Endothelial cell of umbilical vein (primary cell): ENCODE measurements at regions not wholly inside any gene's neighbourhood (a gene's known extent, or its start where the extent isn't known, plus 50 kb on each side); places are given as distances from the start of the nearest gene placed in this dataset.

Source experiments
- BruUV-seq: library from RNA; stranded (reverse); fragments of 400-500 nt; replicated peaks from 2 replicates; lab custom pipeline; 2021; lab: Mats Ljungman, UMichigan
- CTCF ChIA-PET: fragments of 300-600, 350-600 bp; sonication (Branson Sonifier 250); formaldehyde crosslinking; loops from one replicate; lab custom pipeline; 2021; ENCODE audit warnings: antibody characterized with exemption, inconsistent platforms; lab: Charles Lee
- POLR2A ChIA-PET: fragments of 300-600, 350-600 bp; sonication (Branson Sonifier 250); formaldehyde crosslinking; loops from one replicate; lab custom pipeline; 2021; ENCODE audit warnings: antibody characterized with exemption, inconsistent platforms; lab: Charles Lee
- DNase-seq: peaks from one replicate; pipeline ENCODE4 v3.0.0-alpha.2; 2011; ENCODE audit warnings: low read depth, low spot score
- FAIRE-seq: peaks from 2 replicates; lab custom pipeline; 2011; peaks lifted over from hg19 to GRCh38; lab: Jason Lieb, UNC
- H2AFZ ChIP-seq: 2 replicates; pipeline ENCODE4 v1.6.0; 2012; ENCODE audit warnings: low read depth, low read length, control low read depth, inconsistent platforms
- H3K27ac ChIP-seq: 2 replicates; pipeline ENCODE4 v1.5.1; 2011; ENCODE audit warnings: low read depth, mild to moderate bottlenecking, control low read depth, low read length, moderate library complexity; ENCODE audit not compliant: insufficient read depth
- H3K27me3 ChIP-seq, 2 experiments: 2 replicates each; pipeline versions ENCODE4 v1.6.0 to v1.6.1; 2011; ENCODE audit warnings: low read length in 2 of 2, mixed read lengths in 1 of 2; ENCODE audit not compliant: control insufficient read depth in 2 of 2, insufficient read depth in 2 of 2
- H3K36me3 ChIP-seq, 2 experiments: 2 replicates in 1 of 2; 3 replicates in 1 of 2; pipeline ENCODE4 v1.5.1; 2011; ENCODE audit warnings: low read length in 2 of 2, mild to moderate bottlenecking in 1 of 2, moderate library complexity in 1 of 2; ENCODE audit not compliant: control insufficient read depth in 2 of 2, insufficient read depth in 2 of 2; ENCODE audit errors: extremely low read depth in 1 of 2
- H3K4me1 ChIP-seq: 3 replicates; pipeline ENCODE4 v1.5.1; 2011; ENCODE audit warnings: mild to moderate bottlenecking, low read length; ENCODE audit not compliant: control insufficient read depth, insufficient read depth; ENCODE audit errors: extremely low read depth
- H3K4me2 ChIP-seq: 2 replicates; pipeline ENCODE4 v1.6.1; 2011; ENCODE audit warnings: low read length, control low read depth, mixed read lengths; ENCODE audit not compliant: insufficient read depth
- H3K4me3 ChIP-seq, 3 experiments: fragments of 200-600 bp in 1 of 3; sonication (generic), shearing (Covaris generic) in 1 of 3; replicated peaks in 1 of 3; 2 replicates each; pipeline ENCODE4 v1.5.1; 2011 to 2016; ENCODE audit warnings: control low read depth in 3 of 3, low read length in 3 of 3, mild to moderate bottlenecking in 2 of 3, inconsistent platforms in 1 of 3, low read depth in 1 of 3, moderate library complexity in 1 of 3; ENCODE audit not compliant: insufficient read depth in 1 of 3
- H3K79me2 ChIP-seq: 2 replicates; pipeline ENCODE4 v1.6.0; 2012; ENCODE audit warnings: low read length, inconsistent platforms; ENCODE audit not compliant: control insufficient read depth, insufficient read depth
- H3K9ac ChIP-seq: replicated peaks from 2 replicates; pipeline ENCODE3; 2011; ENCODE audit warnings: low read length, control low read depth; ENCODE audit not compliant: insufficient read depth; ENCODE audit errors: extremely low read depth
- H3K9me1 ChIP-seq: replicated peaks from 3 replicates; pipeline ENCODE4 v1.6.0; 2011; ENCODE audit warnings: mild to moderate bottlenecking, low read length; ENCODE audit not compliant: control insufficient read depth, insufficient read depth; ENCODE audit errors: extremely low read depth
- H3K9me3 ChIP-seq: replicated peaks from 2 replicates; pipeline ENCODE4 v1.5.1; 2012; ENCODE audit warnings: low read length, inconsistent platforms; ENCODE audit not compliant: control insufficient read depth, insufficient read depth
- H4K20me1 ChIP-seq: replicated peaks from 2 replicates; pipeline ENCODE3; 2011; ENCODE audit warnings: mild to moderate bottlenecking, low read length; ENCODE audit not compliant: control insufficient read depth, insufficient read depth; ENCODE audit errors: extremely low read depth
- EZH2 ChIP-seq: IDR thresholded peaks from 2 replicates; pipeline ENCODE4 v1.6.1; 2012; ENCODE audit warnings: borderline replicate concordance, low read depth, mild to moderate bottlenecking, moderate library complexity, low read length, inconsistent platforms; ENCODE audit not compliant: severe bottlenecking
- GATA2 ChIP-seq: IDR thresholded peaks from 2 replicates; pipeline ENCODE4 v1.7.0; 2011; ENCODE audit warnings: low read depth, mild to moderate bottlenecking, moderate library complexity, mixed read lengths, low read length; ENCODE audit not compliant: insufficient read length, insufficient read depth
- JUN ChIP-seq: IDR thresholded peaks from 2 replicates; pipeline ENCODE4 v1.6.1; 2011; ENCODE audit warnings: borderline replicate concordance, low read depth; ENCODE audit not compliant: insufficient read length, insufficient read depth
- MYC ChIP-seq: IDR thresholded peaks from one replicate; pipeline ENCODE4 v1.6.1; 2011; ENCODE audit warnings: mild to moderate bottlenecking, low read depth, low read length
- POLR2A ChIP-seq: IDR thresholded peaks from 2 replicates; pipeline ENCODE4 v1.6.1; 2012; ENCODE audit warnings: low read depth, mild to moderate bottlenecking, control low read depth, low read length
- POLR2AphosphoS5 ChIP-seq: IDR thresholded peaks from 2 replicates; pipeline ENCODE4 v1.6.1; 2012; ENCODE audit warnings: low read depth, mild to moderate bottlenecking, control low read depth, low read length, moderate library complexity; ENCODE audit not compliant: insufficient read depth
- dilution Hi-C: fragments of 300-500 bp; cut with MboI; formaldehyde crosslinking; loops from one replicate; pipeline ENCODE4 v1.15.0; 2019; ENCODE audit warnings: low sequenced_read_pairs; ENCODE audit not compliant: extremely low pct_ligation_motif_present
- intact Hi-C: fragments of 100-400 bp; cut with micrococcal nuclease; formaldehyde crosslinking; loops from one replicate; pipeline ENCODE4 v1.10.0; 2022
- TF ChIP-seq, protein P1 (sequence below), 2 donors: IDR thresholded peaks; 1 replicate in 1 of 2; 2 replicates in 1 of 2; pipeline ENCODE4 v1.5.1; 2011; ENCODE audit warnings: low read length in 2 of 2, mild to moderate bottlenecking in 2 of 2, moderate library complexity in 2 of 2, control low read depth in 1 of 2, inconsistent platforms in 1 of 2, low read depth in 1 of 2; ENCODE audit not compliant: insufficient read depth in 1 of 2; ENCODE audit errors: extremely low read depth in 1 of 2
- TF ChIP-seq, protein P2 (sequence below): IDR thresholded peaks from 2 replicates; pipeline ENCODE4 v1.6.1; 2011; ENCODE audit not compliant: insufficient read depth, insufficient read length

DNA sequence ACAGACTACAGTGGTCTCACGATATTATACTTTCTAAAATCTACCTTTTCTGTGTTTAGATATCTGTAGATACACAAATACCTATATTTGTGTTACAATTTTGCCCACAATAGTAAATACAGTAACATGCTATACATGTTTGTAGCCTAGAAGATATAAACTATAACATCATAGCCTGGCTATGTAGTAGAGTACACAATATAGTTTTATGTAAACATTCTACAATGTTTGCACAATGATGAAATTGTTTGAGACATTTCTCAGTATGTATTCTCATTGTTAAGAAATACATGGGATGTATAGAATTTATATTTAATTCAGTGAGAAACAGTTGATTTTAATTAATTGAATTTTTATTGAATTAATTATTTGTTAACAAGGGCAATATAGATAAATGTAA lies 1367.0 kb downstream of the OTOL1 start:
- H3K4me1 ChIP-seq, result no peaks in the 10 kb centered on the region
- dilution Hi-C loops (no loop called here), intact Hi-C loops (no loop called here)
- H3K27me3 ChIP-seq, result no peaks in the 10 kb centered on the region
- no peaks in the 10 kb centered on the region for H3K36me3 ChIP-seq
- H4K20me1 ChIP-seq, result no peaks in the 10 kb centered on the region
- no peaks in the 10 kb centered on the region for H3K79me2 ChIP-seq
- ChIA-PET CTCF (no interaction called here), POLR2A (no interaction called here)
- FAIRE-seq (no peak), DNase-seq (no peak)
- no peak overlapping the region for H2AFZ ChIP-seq
- H3K9ac ChIP-seq, result no peak overlapping the region
- H3K4me3 ChIP-seq, result no peak overlapping the region
- no peak overlapping the region for H3K4me2 ChIP-seq
- H3K9me3 ChIP-seq, result peaks cover 1% of the 10 kb centered on the region
- no peaks in the 10 kb centered on the region for H3K9me1 ChIP-seq
- H3K27ac ChIP-seq, result no peak overlapping the region
- TF ChIP-seq GATA2, result no peak
- TF ChIP-seq POLR2A, result no peak
- no peak for TF ChIP-seq MYC
- no peak for TF ChIP-seq JUN
- TF ChIP-seq, protein P1, sequence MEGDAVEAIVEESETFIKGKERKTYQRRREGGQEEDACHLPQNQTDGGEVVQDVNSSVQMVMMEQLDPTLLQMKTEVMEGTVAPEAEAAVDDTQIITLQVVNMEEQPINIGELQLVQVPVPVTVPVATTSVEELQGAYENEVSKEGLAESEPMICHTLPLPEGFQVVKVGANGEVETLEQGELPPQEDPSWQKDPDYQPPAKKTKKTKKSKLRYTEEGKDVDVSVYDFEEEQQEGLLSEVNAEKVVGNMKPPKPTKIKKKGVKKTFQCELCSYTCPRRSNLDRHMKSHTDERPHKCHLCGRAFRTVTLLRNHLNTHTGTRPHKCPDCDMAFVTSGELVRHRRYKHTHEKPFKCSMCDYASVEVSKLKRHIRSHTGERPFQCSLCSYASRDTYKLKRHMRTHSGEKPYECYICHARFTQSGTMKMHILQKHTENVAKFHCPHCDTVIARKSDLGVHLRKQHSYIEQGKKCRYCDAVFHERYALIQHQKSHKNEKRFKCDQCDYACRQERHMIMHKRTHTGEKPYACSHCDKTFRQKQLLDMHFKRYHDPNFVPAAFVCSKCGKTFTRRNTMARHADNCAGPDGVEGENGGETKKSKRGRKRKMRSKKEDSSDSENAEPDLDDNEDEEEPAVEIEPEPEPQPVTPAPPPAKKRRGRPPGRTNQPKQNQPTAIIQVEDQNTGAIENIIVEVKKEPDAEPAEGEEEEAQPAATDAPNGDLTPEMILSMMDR (IDR thresholded peaks at IDR 0.05; ENCODE audit: extremely low read depth in 1 of 2, insufficient read depth in 1 of 2, low read depth in 1 of 2, low read length in 2 of 2), result no peak
- TF ChIP-seq, protein P2, sequence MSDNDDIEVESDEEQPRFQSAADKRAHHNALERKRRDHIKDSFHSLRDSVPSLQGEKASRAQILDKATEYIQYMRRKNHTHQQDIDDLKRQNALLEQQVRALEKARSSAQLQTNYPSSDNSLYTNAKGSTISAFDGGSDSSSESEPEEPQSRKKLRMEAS, result no peak
- TF ChIP-seq POLR2AphosphoS5, result no peak
- no peak for TF ChIP-seq EZH2
- no TSS peak for BruUV-seq
